Smooth muscle cell (in vitro differentiated cells): ENCODE measurements at regions not wholly inside any gene's neighbourhood (a gene's known extent, or its start where the extent isn't known, plus 50 kb on each side); places are given as distances from the start of the nearest gene placed in this dataset.
"Not testable (repeated sequence)": the region's sequence is repeated elsewhere in the genome, so short reads cannot be mapped to it uniquely, and the experiment has no call there.

Experiments used
- DNase-seq: peaks from one replicate; lab custom pipeline; 2025; ENCODE audit not compliant: unreplicated experiment; lab: John Stamatoyannopoulos, UW
- H2AFZ ChIP-seq: fragments of 200-600 bp; sonication (generic); 2 replicates; pipeline ENCODE4 v1.6.0; 2016; ENCODE audit warnings: antibody characterized with exemption, low read depth, mild to moderate bottlenecking
- H3F3A ChIP-seq: fragments of 200-600 bp; sonication (generic); 2 replicates; pipeline ENCODE4 v1.6.0; 2017; ENCODE audit warnings: antibody characterized with exemption, low read depth
- H3K27ac ChIP-seq: fragments of 200-600 bp; sonication (generic); 2 replicates; pipeline ENCODE4 v1.5.1; 2016; ENCODE audit warnings: low read depth, mild to moderate bottlenecking
- H3K27me3 ChIP-seq: fragments of 200-600 bp; sonication (generic); 2 replicates; pipeline ENCODE4 v1.6.1; 2016; ENCODE audit warnings: low read depth, mild to moderate bottlenecking
- H3K36me3 ChIP-seq: fragments of 200-600 bp; sonication (generic); 2 replicates; pipeline ENCODE4 v1.5.1; 2016; ENCODE audit warnings: low read depth
- H3K4me1 ChIP-seq: fragments of 200-600 bp; sonication (generic); 2 replicates; pipeline ENCODE4 v1.5.1; 2016; ENCODE audit warnings: low read depth
- H3K4me2 ChIP-seq: fragments of 200-600 bp; sonication (generic); 2 replicates; pipeline ENCODE4 v1.6.0; 2016; ENCODE audit warnings: mild to moderate bottlenecking
- H3K4me3 ChIP-seq: fragments of 200-600 bp; sonication (generic); 2 replicates; pipeline ENCODE4 v1.5.1; 2016; ENCODE audit warnings: mild to moderate bottlenecking
- H3K79me2 ChIP-seq: fragments of 200-600 bp; sonication (generic); 2 replicates; pipeline ENCODE4 v1.6.0; 2016; ENCODE audit warnings: low read depth, mild to moderate bottlenecking
- H3K9ac ChIP-seq: fragments of 200-600 bp; sonication (generic); 2 replicates; pipeline ENCODE4 v1.6.0; 2016; ENCODE audit warnings: low read depth
- H3K9me3 ChIP-seq: fragments of 200-600 bp; sonication (generic); replicated peaks from 2 replicates; pipeline ENCODE4 v1.5.1; 2016; ENCODE audit warnings: low read depth
- H4K20me1 ChIP-seq: fragments of 200-600 bp; sonication (generic); 2 replicates; pipeline ENCODE4 v1.6.0; 2016; ENCODE audit warnings: low read depth
- CTCF ChIP-seq: fragments of 200-600 bp; sonication (generic); IDR thresholded peaks from 2 replicates; pipeline ENCODE4 v1.5.1; 2017; ENCODE audit warnings: borderline replicate concordance, mild to moderate bottlenecking, antibody characterized with exemption; ENCODE audit not compliant: insufficient read depth, poor library complexity, severe bottlenecking
- WGBS: methylation state at CpG from one replicate; pipeline ENCODE4 v1.1.7; 2016; ENCODE audit warnings: low lambda C conversion rate; 5-methylcytosine and 5-hydroxymethylcytosine counted together

- Histone ChIP-seq H3K27me3 (no peaks in the 10 kb centered on the region), H3K79me2 (no peaks in the 10 kb centered on the region), H4K20me1 (no peaks in the 10 kb centered on the region), H3K4me1 (peaks cover 17% of the 10 kb centered on the region), H3K4me2 (no peak overlapping the region), H3K27ac (no peak overlapping the region), H3F3A (no peaks in the 10 kb centered on the region), H3K4me3 (no peak overlapping the region), H3K36me3 (no peaks in the 10 kb centered on the region), H2AFZ (no peak overlapping the region), H3K9me3 (no peaks in the 10 kb centered on the region), H3K9ac (no peak overlapping the region)
- no peak for TF ChIP-seq CTCF
- DNase-seq, result no peak
- WGBS, result 88% methylated on average over 1 of the region's 1 CpG
These were observed 190.3 kb upstream of the NMUR2 start for GRCh38 chr5:152595405-152595804.

DNA sequence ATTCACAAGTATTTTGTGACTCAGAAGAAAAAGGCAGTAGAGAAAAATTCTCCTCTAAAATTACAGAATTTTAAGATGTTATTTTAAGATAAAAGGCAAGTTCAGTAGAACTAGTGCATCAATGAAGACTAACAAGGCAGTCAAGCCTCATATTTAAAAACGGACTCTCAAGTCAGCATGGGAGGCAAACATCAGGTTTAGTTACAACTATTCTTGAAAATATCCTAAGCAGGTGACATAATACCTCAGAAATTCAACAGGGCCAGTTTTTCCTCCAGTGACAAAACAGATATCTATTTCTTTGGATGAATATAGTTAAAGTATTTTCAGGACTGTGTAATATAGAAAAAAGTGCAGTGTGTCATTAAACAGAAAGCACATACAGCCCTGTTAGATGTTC, 194.0 kb upstream of the NMUR2 start:
- no peaks in the 10 kb centered on the region for H3K36me3 ChIP-seq
- H3K9ac ChIP-seq, result no peak overlapping the region
- no peak overlapping the region for H3K4me3 ChIP-seq
- H3K4me2 ChIP-seq, result no peak overlapping the region
- H3K9me3 ChIP-seq, result no peaks in the 10 kb centered on the region
- DNase-seq, result no peak
- no peaks in the 10 kb centered on the region for H3F3A ChIP-seq
- no peak overlapping the region for H2AFZ ChIP-seq
- H3K27me3 ChIP-seq, result no peaks in the 10 kb centered on the region
- no peak overlapping the region for H3K27ac ChIP-seq
- no peak for TF ChIP-seq CTCF
- peaks cover 35% of the 10 kb centered on the region for H3K4me1 ChIP-seq
- WGBS, result 75% methylated on average over 1 of the region's 1 CpG
- H4K20me1 ChIP-seq, result no peaks in the 10 kb centered on the region
- no peaks in the 10 kb centered on the region for H3K79me2 ChIP-seq

- H3K4me2 ChIP-seq, result no peak overlapping the region
- no peaks in the 10 kb centered on the region for H3K79me2 ChIP-seq
- H3K4me3 ChIP-seq, result no peak overlapping the region
- no peaks in the 10 kb centered on the region for H3K36me3 ChIP-seq
- no peaks in the 10 kb centered on the region for H3K9me3 ChIP-seq
- no peak overlapping the region for H2AFZ ChIP-seq
- WGBS, result 42% methylated on average over 2 of the region's 2 CpGs
- no peak overlapping the region for H3K27ac ChIP-seq
- TF ChIP-seq CTCF, result no peak
- H3F3A ChIP-seq, result no peaks in the 10 kb centered on the region
- H4K20me1 ChIP-seq, result no peaks in the 10 kb centered on the region
- H3K27me3 ChIP-seq, result no peaks in the 10 kb centered on the region
- no peak for DNase-seq
- H3K9ac ChIP-seq, result no peak overlapping the region
- peaks cover 18% of the 10 kb centered on the region for H3K4me1 ChIP-seq
These were observed 197.0 kb upstream of the NMUR2 start for GRCh38 chr5:152601806-152602732.

GRCh38 chr5:152606050-152606449, 201.0 kb upstream of the NMUR2 start:
- not testable (repeated sequence) for H3K9me3 ChIP-seq, H3K27me3 ChIP-seq, H3K4me3 ChIP-seq, H3K79me2 ChIP-seq, H2AFZ ChIP-seq, H3K9ac ChIP-seq, H3F3A ChIP-seq, H3K27ac ChIP-seq, H4K20me1 ChIP-seq, H3K36me3 ChIP-seq, H3K4me2 ChIP-seq, DNase-seq
- 95% methylated on average over 4 of the region's 4 CpGs for WGBS
- H3K4me1 ChIP-seq, result peaks cover 23% of the 10 kb centered on the region
